GM21529 (cell line): ENCODE measurements at regions not wholly inside any gene's neighbourhood (a gene's known extent, or its start where the extent isn't known, plus 50 kb on each side); places are given as distances from the start of the nearest gene placed in this dataset.

Source experiments
- ATAC-seq: cut with Tn5 transposase; IDR thresholded peaks from one replicate; pipeline ENCODE4 v1.9.1; 2021; ENCODE audit not compliant: unreplicated experiment

GRCh38 chr9:86798966-86799365 is 148.3 kb downstream of the GAS1 start:
- no peak for ATAC-seq

- ATAC-seq: no peak
These were observed 150.6 kb downstream of the GAS1 start for GRCh38 chr9:86796666-86797065.

- ATAC-seq: no peak
These were observed 151.3 kb downstream of the GAS1 start for GRCh38 chr9:86795823-86796553.

DNA sequence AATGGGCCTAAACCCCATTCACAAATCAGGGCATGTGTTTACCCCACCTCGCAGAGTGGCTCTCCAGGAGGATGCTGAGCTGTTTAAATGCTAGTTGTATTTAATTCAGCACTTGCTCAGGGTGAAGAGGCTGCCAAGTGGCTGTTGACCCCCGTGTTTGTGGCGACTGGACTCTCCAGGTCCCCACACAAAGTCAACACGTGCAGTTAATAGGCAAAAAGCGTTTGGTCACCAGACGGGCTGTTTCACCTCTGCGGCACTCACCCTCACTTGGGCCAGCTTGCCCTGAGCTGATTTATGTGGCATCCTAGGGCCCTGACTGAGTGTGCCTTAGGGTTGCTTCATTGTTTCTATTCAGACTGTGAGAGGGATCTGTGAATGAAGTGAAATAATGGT is 152.3 kb downstream of the GAS1 start:
- no peak for ATAC-seq

DNA sequence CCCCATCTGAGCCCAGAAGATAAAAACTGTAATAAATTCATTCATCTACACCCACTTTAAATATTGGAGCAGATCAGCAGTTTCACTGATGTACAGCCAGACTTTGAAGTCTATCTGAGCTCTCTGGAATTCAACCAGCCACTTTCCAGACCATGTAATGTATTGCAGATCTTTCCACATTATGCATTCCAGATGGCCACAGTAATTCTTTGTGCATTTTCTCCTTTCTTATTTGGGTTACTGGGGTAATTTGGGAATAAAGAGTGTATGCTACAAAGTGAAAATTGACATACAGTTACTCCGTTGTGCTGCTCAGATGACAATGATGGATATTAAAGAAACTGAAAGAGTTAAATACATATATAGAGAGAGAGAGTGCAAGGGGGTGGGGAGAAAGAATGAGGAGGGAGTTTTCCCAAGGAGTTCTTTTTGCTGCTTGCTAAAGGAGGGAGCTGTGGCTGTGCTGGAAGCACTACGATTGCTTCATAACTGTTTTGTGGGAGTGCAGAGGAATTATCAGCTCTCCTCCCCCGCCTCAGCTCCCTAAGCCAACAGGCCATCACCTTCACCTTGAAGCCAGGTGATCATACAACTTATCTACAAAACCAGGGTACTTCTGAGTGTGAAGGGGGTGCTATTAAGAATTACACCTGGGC is 152.8 kb downstream of the GAS1 start:
- no peak for ATAC-seq

GRCh38 chr9:86792136-86792535 is 155.2 kb downstream of the GAS1 start:
- no peak for ATAC-seq

- no peak for ATAC-seq
These were observed 156.5 kb downstream of the GAS1 start for GRCh38 chr9:86790805-86791204.

DNA sequence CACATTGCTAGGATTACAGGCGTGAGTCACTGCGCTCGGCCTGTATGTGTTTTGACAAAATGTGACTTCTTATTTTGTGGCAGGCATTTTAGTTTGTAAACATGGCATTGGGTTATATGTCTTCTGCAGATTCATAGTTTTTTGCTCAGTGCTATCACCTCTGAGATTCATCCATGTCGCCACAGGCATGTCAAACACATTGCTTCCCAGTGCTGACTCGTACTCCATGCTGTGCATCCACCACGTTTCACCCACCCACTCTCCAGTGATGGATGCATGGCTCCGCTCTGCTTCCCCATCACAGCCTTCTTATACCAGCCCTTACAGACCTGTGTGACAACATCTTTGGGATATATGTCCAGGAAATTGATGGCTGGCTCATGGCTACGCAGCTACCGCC is 158.8 kb downstream of the GAS1 start:
- ATAC-seq: no peak

DNA sequence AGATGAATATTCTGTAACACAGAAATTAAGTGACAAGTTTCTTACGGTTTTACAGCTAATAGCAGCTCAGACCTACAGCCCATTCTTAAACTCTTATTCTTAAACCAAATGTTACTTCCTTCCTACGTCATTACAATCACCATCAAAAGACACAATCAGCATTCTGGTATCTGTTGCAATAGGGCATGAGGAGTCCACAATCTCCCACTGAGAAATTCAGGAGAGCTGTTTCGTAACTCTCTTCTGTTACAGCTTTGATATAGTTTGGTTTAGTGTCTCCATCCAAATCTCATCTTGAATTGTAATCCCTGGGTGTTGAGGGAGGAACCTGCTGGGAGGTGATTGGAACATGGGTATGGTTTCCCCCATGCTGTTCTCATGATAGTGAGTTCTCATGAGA is 163.4 kb downstream of the GAS1 start:
- ATAC-seq: no peak

DNA sequence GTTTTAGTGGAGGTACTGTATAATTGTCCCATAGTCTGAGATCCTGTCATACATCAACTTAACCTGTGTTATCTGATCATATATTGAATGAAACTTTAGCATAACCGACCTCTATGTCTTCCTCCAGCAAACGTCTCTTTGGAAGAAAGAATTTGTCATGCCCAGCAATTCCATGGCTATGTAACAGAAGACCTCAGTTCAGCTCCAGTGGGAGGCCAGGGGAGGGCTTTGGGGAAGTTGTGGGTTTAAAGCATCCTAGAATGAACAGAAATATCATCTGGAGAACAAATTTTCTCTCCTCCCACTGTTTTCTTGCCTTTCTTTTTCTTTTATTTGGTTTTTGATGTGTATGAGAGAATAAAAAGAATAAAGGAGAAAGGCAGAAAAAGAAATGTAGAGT is 164.5 kb downstream of the GAS1 start:
- ATAC-seq: no peak

- ATAC-seq: no peak
These were observed 168.5 kb downstream of the GAS1 start for GRCh38 chr9:86778761-86779160.

- ATAC-seq: no peak
These were observed 171.6 kb downstream of the GAS1 start for GRCh38 chr9:86775718-86776117.

DNA sequence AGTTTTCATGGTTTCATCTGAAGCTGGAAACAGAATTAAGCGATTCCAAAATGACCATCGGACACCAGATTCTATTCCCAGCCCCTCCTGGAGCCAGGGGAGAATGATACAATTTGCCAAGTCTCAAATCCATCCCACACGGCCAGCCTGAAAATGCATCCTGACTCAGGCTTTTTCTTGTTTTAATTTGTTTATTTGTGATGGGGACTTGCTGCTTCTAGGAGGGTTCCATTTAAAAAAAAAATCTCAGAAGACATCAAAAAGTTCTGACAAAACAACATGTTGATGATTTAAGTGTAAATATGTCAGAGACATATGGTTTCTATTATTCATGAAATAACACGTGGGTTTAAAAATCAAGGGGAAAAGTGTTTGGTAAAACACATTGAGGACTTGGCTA is 173.2 kb downstream of the GAS1 start:
- no peak for ATAC-seq

- no peak for ATAC-seq
These were observed 173.8 kb downstream of the GAS1 start for GRCh38 chr9:86773422-86773945.

- ATAC-seq: no peak
These were observed 174.7 kb downstream of the GAS1 start for GRCh38 chr9:86772635-86772993.

DNA sequence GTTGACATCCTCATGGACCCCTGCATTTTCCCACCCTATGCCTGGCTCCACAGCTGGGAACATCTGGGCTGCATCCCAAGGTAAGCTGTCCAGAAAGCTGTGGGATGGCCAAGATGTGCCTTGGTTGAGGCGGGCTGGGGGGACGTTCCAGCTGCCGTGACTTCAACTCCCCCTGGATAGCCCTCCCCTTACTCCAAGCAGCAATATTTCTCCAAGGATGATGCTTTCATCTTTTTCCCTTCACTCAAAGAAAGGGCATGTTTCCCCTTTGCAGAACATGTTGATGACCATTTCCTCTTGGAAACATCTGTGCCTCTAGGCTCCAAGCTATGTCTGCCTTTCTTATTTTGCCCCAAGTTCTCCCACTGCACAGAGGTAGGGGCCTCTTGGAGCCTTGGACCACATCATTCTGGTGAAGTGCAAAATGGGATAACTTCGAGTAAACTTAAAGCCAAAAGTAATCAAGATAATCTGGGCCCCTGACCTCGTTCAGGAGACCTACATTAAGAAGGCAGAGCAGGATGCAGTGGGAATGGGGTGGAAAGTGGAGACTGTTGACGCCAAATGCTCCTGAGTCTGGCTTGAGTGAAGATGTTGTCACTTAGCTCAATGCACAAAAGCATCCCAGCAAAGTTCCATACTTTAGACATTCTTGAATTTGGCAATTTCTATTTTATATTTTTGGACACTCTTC is 175.2 kb downstream of the GAS1 start:
- no peak for ATAC-seq

- ATAC-seq: no peak
These were observed 175.9 kb downstream of the GAS1 start for GRCh38 chr9:86771420-86771819.

- ATAC-seq: no peak
These were observed 178.6 kb downstream of the GAS1 start for GRCh38 chr9:86768709-86769108.

GRCh38 chr9:86768020-86768419 is 179.3 kb downstream of the GAS1 start:
- ATAC-seq: no peak

DNA sequence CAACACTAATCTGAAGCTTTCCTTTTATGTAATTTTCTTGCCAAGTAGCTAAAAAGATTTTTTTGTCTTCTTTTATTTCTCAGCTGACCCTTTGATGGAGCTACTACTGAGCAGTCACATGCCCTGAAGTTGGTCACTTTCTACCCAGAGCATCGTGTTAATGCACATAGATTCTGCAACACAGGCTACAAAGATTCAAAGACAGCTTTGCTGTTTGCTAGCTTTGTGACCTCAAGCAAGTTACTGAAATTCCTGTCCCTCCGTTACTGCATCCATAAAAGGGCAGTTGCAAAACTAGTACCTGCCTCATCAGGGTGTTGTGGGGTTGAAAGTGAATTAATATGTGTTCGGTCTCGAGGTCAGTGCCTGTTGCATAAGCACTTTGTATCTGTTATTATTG is 179.9 kb downstream of the GAS1 start:
- ATAC-seq: no peak

DNA sequence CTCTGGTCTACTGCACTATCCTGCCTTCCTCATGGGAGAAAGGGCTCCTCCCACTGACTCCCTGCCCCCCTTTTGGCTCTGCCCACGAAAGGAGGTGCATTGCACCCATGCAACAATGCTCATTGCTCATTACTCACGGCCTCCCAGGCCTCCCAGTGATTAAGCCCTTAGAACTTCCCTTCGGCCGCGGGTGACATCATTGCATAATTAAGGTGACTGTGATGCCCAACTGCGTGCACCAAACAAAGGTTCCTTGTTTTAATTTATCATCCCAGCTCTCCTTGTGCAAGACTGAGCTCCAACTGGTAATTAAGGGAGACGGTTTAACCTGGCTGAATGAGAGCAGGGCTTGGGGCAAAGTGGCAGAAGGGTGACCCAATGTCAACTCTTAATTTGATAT is 180.4 kb downstream of the GAS1 start:
- no peak for ATAC-seq

DNA sequence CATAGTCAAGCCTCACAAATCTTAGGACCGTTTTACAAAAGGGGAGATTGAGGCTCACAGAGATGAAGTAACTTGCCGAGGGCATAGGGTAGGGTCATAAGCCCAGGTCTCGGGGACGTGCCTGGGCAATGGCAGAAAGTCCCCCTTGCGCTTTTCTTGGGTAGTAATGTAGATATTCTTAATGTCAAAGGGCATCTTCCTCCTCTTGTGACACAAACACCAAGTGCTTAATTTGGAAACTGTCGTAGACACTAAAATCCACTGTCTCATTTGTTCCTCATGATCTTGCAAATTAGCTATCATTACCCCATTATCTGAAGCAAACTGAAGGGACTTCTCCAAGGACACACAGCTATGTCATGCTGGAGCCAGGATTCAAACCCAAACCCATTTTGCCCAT is 180.8 kb downstream of the GAS1 start:
- ATAC-seq: no peak
